Mesothelial cell of epicardium (in vitro differentiated cells): ENCODE measurements at regions not wholly inside any gene's neighbourhood (a gene's known extent, or its start where the extent isn't known, plus 50 kb on each side); places are given as distances from the start of the nearest gene placed in this dataset.

ENCODE experiments used
- DNase-seq, 2 experiments: peaks; one replicate each; pipeline ENCODE4 v3.0.0; 2021; ENCODE audit warnings: low spot score in 2 of 2; ENCODE audit not compliant: unreplicated experiment in 2 of 2
- H3K27ac Mint-ChIP-seq: 2 replicates; pipeline ENCODE4 v1.8.0; 2021; ENCODE audit warnings: mixed read lengths
- H3K27me3 Mint-ChIP-seq: 2 replicates; pipeline ENCODE4 v1.8.0; 2021; ENCODE audit warnings: low read depth, mixed read lengths
- H3K36me3 Mint-ChIP-seq: 2 replicates; pipeline ENCODE4 v1.8.0; 2021; ENCODE audit warnings: mixed read lengths
- H3K4me1 Mint-ChIP-seq: 2 replicates; pipeline ENCODE4 v1.8.0; 2021; ENCODE audit warnings: mixed read lengths
- H3K4me3 Mint-ChIP-seq: 2 replicates; pipeline ENCODE4 v1.8.0; 2021; ENCODE audit warnings: mild to moderate bottlenecking, moderate library complexity, mixed read lengths
- H3K9me3 Mint-ChIP-seq: 2 replicates; pipeline ENCODE4 v1.8.0; 2021; ENCODE audit warnings: mixed read lengths
- CTCF ChIP-seq: fragments of 200-600 bp; sonication (generic); IDR thresholded peaks from one replicate; pipeline ENCODE4 v1.5.0; 2021; ENCODE audit warnings: antibody characterized with exemption; ENCODE audit not compliant: unreplicated experiment

- DNase-seq: no peak
- TF ChIP-seq CTCF: no peak
- H3K36me3 Mint-ChIP-seq: no peaks in the 10 kb centered on the region
- H3K9me3 Mint-ChIP-seq: peaks cover 5% of the 10 kb centered on the region
- H3K27ac Mint-ChIP-seq: no peak overlapping the region
- no peak overlapping the region for H3K4me3 Mint-ChIP-seq
- H3K4me1 Mint-ChIP-seq: no peaks in the 10 kb centered on the region
- no peaks in the 10 kb centered on the region for H3K27me3 Mint-ChIP-seq
These were observed 88.2 kb upstream of the CAMK2D start for GRCh38 chr4:113849771-113850170.

GRCh38 chr4:113847710-113848109 lies 86.2 kb upstream of the CAMK2D start:
- peaks cover 5% of the 10 kb centered on the region for H3K9me3 Mint-ChIP-seq
- no peak for DNase-seq
- no peaks in the 10 kb centered on the region for H3K27me3 Mint-ChIP-seq

GRCh38 chr4:113846433-113846832 lies 84.9 kb upstream of the CAMK2D start:
- Mint-ChIP-seq H3K36me3 (no peaks in the 10 kb centered on the region), H3K27ac (no peak overlapping the region), H3K27me3 (no peaks in the 10 kb centered on the region), H3K4me3 (no peak overlapping the region), H3K4me1 (no peaks in the 10 kb centered on the region), H3K9me3 (no peaks in the 10 kb centered on the region)
- no peak for TF ChIP-seq CTCF
- no peak for DNase-seq

More at GRCh38 chr4:113847710-113848109, 86.2 kb upstream of the CAMK2D start:
- H3K4me1 Mint-ChIP-seq: no peaks in the 10 kb centered on the region
- no peak overlapping the region for H3K4me3 Mint-ChIP-seq
- no peak overlapping the region for H3K27ac Mint-ChIP-seq
- no peak for TF ChIP-seq CTCF
- no peaks in the 10 kb centered on the region for H3K36me3 Mint-ChIP-seq

GRCh38 chr4:113845138-113845537 lies 83.6 kb upstream of the CAMK2D start:
- H3K27me3 Mint-ChIP-seq: no peaks in the 10 kb centered on the region
- no peak for DNase-seq
- no peak for TF ChIP-seq CTCF

GRCh38 chr4:113844369-113844768 lies 82.8 kb upstream of the CAMK2D start:
- H3K9me3 Mint-ChIP-seq: no peaks in the 10 kb centered on the region
- H3K4me1 Mint-ChIP-seq: no peaks in the 10 kb centered on the region
- no peak for DNase-seq
- no peak for TF ChIP-seq CTCF
- no peak overlapping the region for H3K4me3 Mint-ChIP-seq
- H3K27me3 Mint-ChIP-seq: no peaks in the 10 kb centered on the region
- H3K27ac Mint-ChIP-seq: no peak overlapping the region
- H3K36me3 Mint-ChIP-seq: no peaks in the 10 kb centered on the region

More at GRCh38 chr4:113845138-113845537, 83.6 kb upstream of the CAMK2D start:
- Mint-ChIP-seq H3K4me1 (no peaks in the 10 kb centered on the region), H3K36me3 (no peaks in the 10 kb centered on the region), H3K9me3 (no peaks in the 10 kb centered on the region), H3K27ac (no peak overlapping the region), H3K4me3 (no peak overlapping the region)

GRCh38 chr4:113840861-113841260 lies 79.3 kb upstream of the CAMK2D start:
- no peak overlapping the region for H3K4me3 Mint-ChIP-seq
- H3K4me1 Mint-ChIP-seq: no peaks in the 10 kb centered on the region
- DNase-seq: no peak
- no peaks in the 10 kb centered on the region for H3K9me3 Mint-ChIP-seq
- no peaks in the 10 kb centered on the region for H3K36me3 Mint-ChIP-seq
- H3K27me3 Mint-ChIP-seq: no peaks in the 10 kb centered on the region
- H3K27ac Mint-ChIP-seq: no peak overlapping the region
- no peak for TF ChIP-seq CTCF
